ENCODE measurements at regions not wholly inside any gene's neighbourhood (a gene's known extent, or its start where the extent isn't known, plus 50 kb on each side); places are given as distances from the start of the nearest gene placed in this dataset.

DNA sequence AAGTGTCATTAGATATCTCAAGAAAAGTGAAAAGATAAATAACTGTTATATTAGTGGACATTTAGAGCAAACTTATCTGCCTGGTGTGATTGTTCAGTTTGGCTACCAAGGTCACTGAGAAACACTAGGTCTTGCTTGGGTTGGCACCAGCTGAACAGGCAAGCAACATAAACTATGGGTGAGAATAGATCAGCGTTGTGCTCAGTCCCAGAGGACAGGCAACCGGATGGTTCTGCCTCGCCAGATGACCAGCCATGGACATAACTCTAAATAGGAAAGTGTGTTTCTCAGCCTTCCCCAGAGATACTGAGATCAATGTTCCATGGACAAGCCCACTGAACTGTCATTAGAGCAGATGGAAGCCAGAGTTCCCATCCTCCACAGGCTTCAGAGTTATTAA lies 203.4 kb upstream of the VRK2 start:
- Histone ChIP-seq H3K9me3 (ENCODE audit: low read depth) (no peaks in the 10 kb centered on the region), H3K36me3 (no peaks in the 10 kb centered on the region), H3K27me3 (no peaks in the 10 kb centered on the region), H3K4me3 (no peak overlapping the region), H3K4me1 (ENCODE audit: low read depth) (no peaks in the 10 kb centered on the region), H3K27ac (no peak overlapping the region)
- no peak for DNase-seq (ENCODE audit: low read depth in 1 of 2, low spot score in 1 of 2)
- TF ChIP-seq, protein P1, sequence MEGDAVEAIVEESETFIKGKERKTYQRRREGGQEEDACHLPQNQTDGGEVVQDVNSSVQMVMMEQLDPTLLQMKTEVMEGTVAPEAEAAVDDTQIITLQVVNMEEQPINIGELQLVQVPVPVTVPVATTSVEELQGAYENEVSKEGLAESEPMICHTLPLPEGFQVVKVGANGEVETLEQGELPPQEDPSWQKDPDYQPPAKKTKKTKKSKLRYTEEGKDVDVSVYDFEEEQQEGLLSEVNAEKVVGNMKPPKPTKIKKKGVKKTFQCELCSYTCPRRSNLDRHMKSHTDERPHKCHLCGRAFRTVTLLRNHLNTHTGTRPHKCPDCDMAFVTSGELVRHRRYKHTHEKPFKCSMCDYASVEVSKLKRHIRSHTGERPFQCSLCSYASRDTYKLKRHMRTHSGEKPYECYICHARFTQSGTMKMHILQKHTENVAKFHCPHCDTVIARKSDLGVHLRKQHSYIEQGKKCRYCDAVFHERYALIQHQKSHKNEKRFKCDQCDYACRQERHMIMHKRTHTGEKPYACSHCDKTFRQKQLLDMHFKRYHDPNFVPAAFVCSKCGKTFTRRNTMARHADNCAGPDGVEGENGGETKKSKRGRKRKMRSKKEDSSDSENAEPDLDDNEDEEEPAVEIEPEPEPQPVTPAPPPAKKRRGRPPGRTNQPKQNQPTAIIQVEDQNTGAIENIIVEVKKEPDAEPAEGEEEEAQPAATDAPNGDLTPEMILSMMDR (IDR thresholded peaks at IDR 0.05; ENCODE audit: low read depth, low read length), result no peak

GRCh38 chr2:57848723-57849122 lies 197.9 kb upstream of the VRK2 start:
- TF ChIP-seq, protein P1 (IDR thresholded peaks at IDR 0.05; ENCODE audit: low read depth, low read length), result no peak
- H3K4me3 ChIP-seq, result no peak overlapping the region
- no peaks in the 10 kb centered on the region for H3K9me3 ChIP-seq (ENCODE audit: low read depth)
- no peaks in the 10 kb centered on the region for H3K27me3 ChIP-seq
- DNase-seq (ENCODE audit: low read depth in 1 of 2, low spot score in 1 of 2), result no peak
- H3K36me3 ChIP-seq, result no peaks in the 10 kb centered on the region
- H3K4me1 ChIP-seq (ENCODE audit: low read depth), result no peaks in the 10 kb centered on the region
- no peak overlapping the region for H3K27ac ChIP-seq

DNA sequence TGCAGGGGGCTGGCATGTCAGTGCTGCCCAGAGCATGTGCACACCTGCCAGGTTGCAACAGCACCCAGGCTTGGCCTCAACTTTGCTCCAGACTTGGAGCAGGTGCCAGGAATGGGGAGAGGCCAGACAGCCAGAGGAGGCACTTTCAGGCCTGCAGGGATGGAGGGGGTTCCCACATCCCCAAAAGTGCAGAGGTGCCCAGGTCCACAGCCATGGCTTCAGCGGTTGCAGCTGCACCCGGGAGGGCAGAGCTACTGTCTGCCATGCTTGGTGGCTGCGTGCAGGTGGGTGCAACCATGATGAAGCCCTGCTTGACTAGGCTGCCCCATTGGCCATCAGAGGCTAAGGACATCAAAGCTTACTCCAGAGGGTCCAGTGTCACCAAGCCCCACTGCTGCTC lies 196.8 kb upstream of the VRK2 start:
- no peaks in the 10 kb centered on the region for H3K9me3 ChIP-seq (ENCODE audit: low read depth)
- TF ChIP-seq, protein P1 (IDR thresholded peaks at IDR 0.05; ENCODE audit: low read depth, low read length), result no peak

GRCh38 chr2:57850415-57851130 lies 196.0 kb upstream of the VRK2 start:
- Histone ChIP-seq H3K36me3 (no peaks in the 10 kb centered on the region), H3K4me1 (ENCODE audit: low read depth) (no peaks in the 10 kb centered on the region), H3K9me3 (ENCODE audit: low read depth) (no peaks in the 10 kb centered on the region), H3K4me3 (no peak overlapping the region), H3K27me3 (no peaks in the 10 kb centered on the region), H3K27ac (no peak overlapping the region)
- TF ChIP-seq, protein P1 (IDR thresholded peaks at IDR 0.05; ENCODE audit: low read depth, low read length), result no peak
- no peak for DNase-seq (ENCODE audit: low read depth in 1 of 2, low spot score in 1 of 2)

More for the DNA sequence above, 196.8 kb upstream of the VRK2 start:
- no peak overlapping the region for H3K27ac ChIP-seq
- no peaks in the 10 kb centered on the region for H3K36me3 ChIP-seq
- H3K4me1 ChIP-seq (ENCODE audit: low read depth), result no peaks in the 10 kb centered on the region
- H3K4me3 ChIP-seq, result no peak overlapping the region
- H3K27me3 ChIP-seq, result no peaks in the 10 kb centered on the region
- DNase-seq (ENCODE audit: low read depth in 1 of 2, low spot score in 1 of 2), result no peak

DNA sequence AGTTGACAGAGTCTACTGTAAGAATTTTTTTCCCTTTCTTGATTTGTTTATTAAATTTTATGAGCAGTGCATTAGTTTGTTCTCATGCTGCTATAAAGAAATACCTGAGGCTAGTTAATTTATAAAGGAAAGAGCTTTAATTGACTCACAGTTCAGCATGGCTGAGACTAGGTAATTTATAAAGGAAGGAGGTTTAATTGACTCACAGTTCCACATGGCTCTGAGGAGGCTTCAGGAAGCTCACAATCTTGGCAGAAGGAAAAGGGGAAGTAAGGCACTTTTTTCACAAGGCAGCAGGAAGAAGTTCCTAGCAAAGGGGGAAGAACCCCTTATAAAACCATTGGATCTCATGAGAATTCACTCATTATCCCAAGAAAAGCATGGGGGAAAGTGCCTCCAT lies 191.4 kb upstream of the VRK2 start:
- TF ChIP-seq, protein P1 (IDR thresholded peaks at IDR 0.05; ENCODE audit: low read depth, low read length), result no peak
- H3K27ac ChIP-seq, result no peak overlapping the region
- no peak for DNase-seq (ENCODE audit: low read depth in 1 of 2, low spot score in 1 of 2)
- no peaks in the 10 kb centered on the region for H3K9me3 ChIP-seq (ENCODE audit: low read depth)
- no peaks in the 10 kb centered on the region for H3K27me3 ChIP-seq
- no peaks in the 10 kb centered on the region for H3K36me3 ChIP-seq
- H3K4me1 ChIP-seq (ENCODE audit: low read depth), result no peaks in the 10 kb centered on the region
- no peak overlapping the region for H3K4me3 ChIP-seq

All from cardiac muscle cell (in vitro differentiated cells and primary cell).